ENCODE measurements at regions not wholly inside any gene's neighbourhood (a gene's known extent, or its start where the extent isn't known, plus 50 kb on each side); places are given as distances from the start of the nearest gene placed in this dataset.

DNA sequence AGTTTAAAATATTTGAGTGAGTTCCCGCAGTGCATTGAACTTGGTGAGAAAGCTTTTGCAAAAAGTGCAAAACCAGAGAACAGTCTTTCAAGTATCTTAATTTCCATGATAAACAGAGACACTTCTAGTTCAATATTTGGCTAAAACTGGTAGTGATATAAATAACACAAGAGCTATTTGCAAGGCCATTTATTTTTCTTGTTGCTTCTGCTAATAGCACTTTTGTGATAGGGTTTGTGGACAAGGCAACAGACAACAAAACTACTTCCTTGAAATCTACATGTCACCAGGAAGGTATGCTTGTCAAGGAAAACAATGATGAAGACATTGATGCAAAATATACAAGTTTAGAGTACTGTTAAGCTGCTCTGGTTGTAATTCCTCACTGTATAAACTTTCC, 1225.1 kb downstream of the OTOL1 start:
- TF ChIP-seq NR2C2 (CRISPR knock-in tag; IDR thresholded peaks at IDR 0.05) (no peak), NR2C2 (tag; IDR thresholded peaks at IDR 0.05) (no peak), ZNF707 (CRISPR knock-in tag; conservative IDR thresholded peaks at IDR 0.05) (no peak), TAF1 (IDR thresholded peaks at IDR 0.05; ENCODE audit: control insufficient read depth, extremely low read depth, insufficient read depth, low read length, severe bottlenecking) (no peak), BCLAF1 (IDR thresholded peaks at IDR 0.05; ENCODE audit: borderline replicate concordance in 1 of 2, control insufficient read depth in 1 of 2, low read depth in 2 of 2, low read length in 1 of 2) (no peak), RB1 (IDR thresholded peaks at IDR 0.05; ENCODE audit: low read depth) (no peak)
- TF ChIP-seq, protein P1, sequence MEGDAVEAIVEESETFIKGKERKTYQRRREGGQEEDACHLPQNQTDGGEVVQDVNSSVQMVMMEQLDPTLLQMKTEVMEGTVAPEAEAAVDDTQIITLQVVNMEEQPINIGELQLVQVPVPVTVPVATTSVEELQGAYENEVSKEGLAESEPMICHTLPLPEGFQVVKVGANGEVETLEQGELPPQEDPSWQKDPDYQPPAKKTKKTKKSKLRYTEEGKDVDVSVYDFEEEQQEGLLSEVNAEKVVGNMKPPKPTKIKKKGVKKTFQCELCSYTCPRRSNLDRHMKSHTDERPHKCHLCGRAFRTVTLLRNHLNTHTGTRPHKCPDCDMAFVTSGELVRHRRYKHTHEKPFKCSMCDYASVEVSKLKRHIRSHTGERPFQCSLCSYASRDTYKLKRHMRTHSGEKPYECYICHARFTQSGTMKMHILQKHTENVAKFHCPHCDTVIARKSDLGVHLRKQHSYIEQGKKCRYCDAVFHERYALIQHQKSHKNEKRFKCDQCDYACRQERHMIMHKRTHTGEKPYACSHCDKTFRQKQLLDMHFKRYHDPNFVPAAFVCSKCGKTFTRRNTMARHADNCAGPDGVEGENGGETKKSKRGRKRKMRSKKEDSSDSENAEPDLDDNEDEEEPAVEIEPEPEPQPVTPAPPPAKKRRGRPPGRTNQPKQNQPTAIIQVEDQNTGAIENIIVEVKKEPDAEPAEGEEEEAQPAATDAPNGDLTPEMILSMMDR (IDR thresholded peaks at IDR 0.05 in 2 of 3, conservative IDR thresholded peaks at IDR 0.05 in 1 of 3; ENCODE audit: insufficient read depth in 2 of 3, low read depth in 1 of 3, low read length in 3 of 3) = no peak
- TF ChIP-seq, protein P2, sequence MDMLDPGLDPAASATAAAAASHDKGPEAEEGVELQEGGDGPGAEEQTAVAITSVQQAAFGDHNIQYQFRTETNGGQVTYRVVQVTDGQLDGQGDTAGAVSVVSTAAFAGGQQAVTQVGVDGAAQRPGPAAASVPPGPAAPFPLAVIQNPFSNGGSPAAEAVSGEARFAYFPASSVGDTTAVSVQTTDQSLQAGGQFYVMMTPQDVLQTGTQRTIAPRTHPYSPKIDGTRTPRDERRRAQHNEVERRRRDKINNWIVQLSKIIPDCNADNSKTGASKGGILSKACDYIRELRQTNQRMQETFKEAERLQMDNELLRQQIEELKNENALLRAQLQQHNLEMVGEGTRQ (CRISPR knock-in tag; IDR thresholded peaks at IDR 0.05) = no peak
- TF ChIP-seq, protein P3, sequence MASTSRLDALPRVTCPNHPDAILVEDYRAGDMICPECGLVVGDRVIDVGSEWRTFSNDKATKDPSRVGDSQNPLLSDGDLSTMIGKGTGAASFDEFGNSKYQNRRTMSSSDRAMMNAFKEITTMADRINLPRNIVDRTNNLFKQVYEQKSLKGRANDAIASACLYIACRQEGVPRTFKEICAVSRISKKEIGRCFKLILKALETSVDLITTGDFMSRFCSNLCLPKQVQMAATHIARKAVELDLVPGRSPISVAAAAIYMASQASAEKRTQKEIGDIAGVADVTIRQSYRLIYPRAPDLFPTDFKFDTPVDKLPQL (IDR thresholded peaks at IDR 0.05; ENCODE audit: extremely low read depth, insufficient read length) = no peak
